ENCODE measurements at regions not wholly inside any gene's neighbourhood (a gene's known extent, or its start where the extent isn't known, plus 50 kb on each side); places are given as distances from the start of the nearest gene placed in this dataset.

DNA sequence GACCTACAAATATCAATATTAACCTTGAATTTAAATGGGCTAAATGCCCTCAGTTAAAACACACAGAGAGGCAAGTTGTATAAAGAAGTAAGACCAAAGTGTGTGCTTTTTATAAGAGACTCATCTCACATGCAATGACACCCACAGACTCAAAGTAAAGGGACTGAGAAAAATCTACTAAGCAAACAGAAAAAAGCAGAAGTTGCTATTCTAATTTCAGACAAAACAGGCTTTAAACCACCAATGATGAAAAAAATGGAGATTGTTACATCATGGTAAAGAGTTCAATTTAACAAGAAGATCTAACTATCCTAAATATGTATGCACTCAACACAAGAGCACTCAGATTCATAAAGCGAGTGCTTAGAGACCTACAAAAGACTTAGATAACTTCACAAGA, 741.9 kb upstream of the MARCKS start:
- no peak overlapping the region for H3K27ac Mint-ChIP-seq

DNA sequence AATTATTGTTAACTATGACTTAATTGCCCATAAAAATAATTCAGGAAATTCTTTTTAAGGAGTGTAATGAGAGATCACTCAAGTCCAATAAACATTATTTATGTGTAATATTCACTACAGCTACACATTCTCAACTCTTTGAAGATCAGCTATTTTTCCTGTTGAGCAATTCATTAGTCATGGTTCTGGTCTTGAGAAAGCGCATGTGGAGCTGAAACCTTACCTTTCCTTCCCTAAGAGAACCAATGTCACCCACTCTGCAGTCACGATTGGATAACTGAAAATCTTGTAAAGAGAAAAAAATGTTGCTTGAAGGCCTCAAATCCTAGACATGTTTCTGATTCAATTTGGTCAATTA, 736.9 kb upstream of the MARCKS start:
- H3K27me3 Mint-ChIP-seq = no peaks in the 10 kb centered on the region
- H3K4me3 Mint-ChIP-seq = no peak overlapping the region

More for the DNA sequence above, 741.9 kb upstream of the MARCKS start:
- H3K4me1 Mint-ChIP-seq = no peaks in the 10 kb centered on the region
- DNase-seq = no peak
- ATAC-seq = no peak
- peaks cover 23 to 44% of the 10 kb centered on the region in 2 donors for H3K9me3 Mint-ChIP-seq
- no peak overlapping the region for H3K4me3 Mint-ChIP-seq
- no peaks in the 10 kb centered on the region for H3K27me3 Mint-ChIP-seq

DNA sequence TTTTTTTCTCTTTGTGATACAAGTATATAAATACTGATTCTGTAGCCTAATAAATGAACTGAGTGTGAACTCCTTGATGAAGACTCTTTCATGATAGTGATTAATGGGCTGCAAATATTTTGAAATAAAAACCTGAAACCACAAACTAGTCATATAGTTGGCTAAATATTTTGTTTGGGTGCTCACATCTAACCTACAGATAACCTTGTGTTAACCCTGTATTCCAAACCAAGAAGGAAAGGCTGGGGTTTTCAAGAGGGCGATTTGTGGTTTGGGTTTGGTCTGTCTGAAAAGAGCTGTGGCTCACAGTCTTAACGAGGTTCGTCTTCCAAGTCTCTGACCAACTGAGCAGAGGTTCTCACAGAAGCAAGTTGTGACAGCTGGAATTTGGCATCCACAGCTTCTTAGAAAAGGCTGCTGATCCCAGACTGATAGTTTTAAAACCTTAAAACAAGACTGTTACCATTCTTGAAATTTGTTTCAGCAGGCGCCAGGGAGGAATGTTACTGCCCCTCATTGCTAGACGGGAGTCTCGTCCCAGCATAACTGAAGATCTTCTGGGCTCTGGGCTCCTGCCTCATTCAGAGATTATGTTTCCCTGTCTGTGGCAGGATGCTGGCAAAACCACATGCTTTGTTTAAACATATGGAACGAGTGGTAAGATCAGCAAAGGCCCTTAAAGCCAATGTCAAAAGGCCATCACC, 736.4 kb upstream of the MARCKS start:
- DNase-seq = no peak
- no peak for ATAC-seq
- H3K4me3 Mint-ChIP-seq = no peak overlapping the region
- H3K27me3 Mint-ChIP-seq = no peaks in the 10 kb centered on the region
- peaks cover 15 to 21% of the 10 kb centered on the region in 2 donors for H3K9me3 Mint-ChIP-seq
- no peaks in the 10 kb centered on the region for H3K4me1 Mint-ChIP-seq
- H3K27ac Mint-ChIP-seq = no peak overlapping the region

More for the DNA sequence above, 736.9 kb upstream of the MARCKS start:
- DNase-seq = no peak
- no peak for ATAC-seq
- Mint-ChIP-seq H3K9me3 (peaks cover 16 to 24% of the 10 kb centered on the region in 2 donors), H3K27ac (no peak overlapping the region), H3K4me1 (no peaks in the 10 kb centered on the region)

DNA sequence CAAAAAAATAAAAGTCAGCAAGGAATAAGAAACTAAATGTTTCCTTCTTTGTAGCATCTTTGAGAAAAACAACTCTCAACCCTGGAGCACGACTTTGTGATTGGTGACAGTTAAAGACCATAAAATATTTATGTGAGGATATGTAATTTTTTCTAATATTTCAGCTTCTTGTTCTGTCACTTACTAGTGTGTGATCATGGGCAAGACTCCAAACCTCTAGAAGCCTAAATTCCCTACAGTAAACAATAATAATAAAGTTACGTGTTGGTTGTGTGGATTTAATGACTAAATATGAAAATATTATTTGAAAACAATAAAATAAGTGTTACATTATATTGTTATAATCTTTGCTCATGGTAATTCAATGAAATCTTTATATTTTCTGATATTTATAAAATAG, 735.6 kb upstream of the MARCKS start:
- DNase-seq (no peak), ATAC-seq (no peak)
- H3K9me3 Mint-ChIP-seq = peaks cover 11 to 14% of the 10 kb centered on the region in 2 donors
- H3K4me3 Mint-ChIP-seq = no peak overlapping the region
- H3K27me3 Mint-ChIP-seq = no peaks in the 10 kb centered on the region
- H3K4me1 Mint-ChIP-seq = no peaks in the 10 kb centered on the region
- no peak overlapping the region for H3K27ac Mint-ChIP-seq

DNA sequence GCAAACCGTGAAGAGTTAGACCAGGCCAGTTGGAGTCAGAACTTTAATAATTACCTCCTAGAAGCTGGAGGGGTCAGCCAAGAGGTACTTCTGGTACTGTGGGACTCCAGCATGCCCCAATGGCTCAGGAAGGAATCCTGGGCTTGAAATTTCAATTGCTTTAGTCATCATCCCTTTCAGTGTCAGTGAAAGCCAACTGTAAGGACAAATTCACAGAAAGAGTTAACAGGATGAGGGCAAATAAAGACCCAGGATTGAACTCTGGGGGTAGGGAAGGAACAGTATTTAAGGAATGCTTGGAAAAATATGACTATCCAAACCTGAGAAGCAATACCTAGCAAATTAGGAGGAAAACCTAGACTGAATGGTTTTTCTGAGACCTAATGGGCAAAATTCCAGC, 735.1 kb upstream of the MARCKS start:
- Mint-ChIP-seq H3K9me3 (peaks cover 8 to 10% of the 10 kb centered on the region in 2 donors), H3K27ac (no peak overlapping the region), H3K4me1 (no peaks in the 10 kb centered on the region), H3K27me3 (no peaks in the 10 kb centered on the region), H3K4me3 (no peak overlapping the region)
- DNase-seq (no peak), ATAC-seq (no peak)

DNA sequence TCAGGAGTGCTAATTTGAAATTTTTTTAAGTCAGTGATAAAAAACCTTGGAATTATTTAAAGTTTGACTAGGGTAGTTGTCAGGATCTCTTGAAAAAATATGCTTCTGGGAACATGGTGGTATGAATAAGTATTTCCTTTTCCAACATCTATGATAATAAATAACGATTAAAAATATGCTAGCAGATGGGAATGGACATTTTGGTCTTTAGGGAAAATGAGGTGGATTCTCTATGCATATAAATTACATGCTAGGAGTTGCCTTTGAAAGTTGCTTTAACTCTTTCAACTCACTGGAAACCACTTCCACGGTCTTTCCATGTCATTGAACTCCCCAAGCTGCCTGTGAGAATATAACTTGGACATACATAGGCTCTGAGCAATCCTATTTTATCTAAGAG, 731.5 kb upstream of the MARCKS start:
- Mint-ChIP-seq H3K9me3 (no peaks in the 10 kb centered on the region), H3K27ac (no peak overlapping the region), H3K4me3 (no peak overlapping the region), H3K4me1 (no peaks in the 10 kb centered on the region), H3K27me3 (no peaks in the 10 kb centered on the region)
- DNase-seq = no peak
- ATAC-seq = no peak

DNA sequence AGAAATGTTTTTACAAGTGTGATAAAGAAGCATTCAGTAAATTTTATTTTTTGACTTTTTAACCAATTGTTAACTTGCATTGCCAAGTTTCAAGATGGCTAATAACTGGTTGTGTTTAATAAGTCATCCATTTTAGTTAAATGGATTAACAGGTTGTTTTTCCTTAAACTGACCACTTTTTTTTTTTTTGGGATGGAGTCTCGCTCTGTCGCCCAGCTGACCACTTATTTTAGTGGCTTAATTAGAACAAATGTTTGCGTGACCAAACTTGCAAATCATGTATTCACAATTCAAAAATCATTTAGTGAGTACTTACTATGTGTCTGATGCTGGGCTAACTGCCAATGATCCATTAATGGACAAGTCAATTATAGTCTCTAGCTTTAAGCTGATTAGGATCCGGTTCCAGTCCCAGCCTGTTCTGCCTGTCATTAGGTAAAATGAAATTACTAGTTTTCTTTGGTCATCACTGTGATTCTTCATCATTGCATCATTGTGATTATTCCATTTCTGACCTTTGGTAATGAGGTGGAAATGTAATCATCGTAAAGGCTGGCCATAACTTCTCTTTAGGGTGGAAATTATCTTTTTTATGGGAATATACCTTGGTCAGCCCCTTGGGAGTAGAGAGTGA, 729.2 kb upstream of the MARCKS start:
- no peak for ATAC-seq
- Mint-ChIP-seq H3K4me3 (no peak overlapping the region), H3K27me3 (no peaks in the 10 kb centered on the region), H3K4me1 (no peaks in the 10 kb centered on the region), H3K9me3 (no peaks in the 10 kb centered on the region), H3K27ac (no peak overlapping the region)
- no peak for DNase-seq

DNA sequence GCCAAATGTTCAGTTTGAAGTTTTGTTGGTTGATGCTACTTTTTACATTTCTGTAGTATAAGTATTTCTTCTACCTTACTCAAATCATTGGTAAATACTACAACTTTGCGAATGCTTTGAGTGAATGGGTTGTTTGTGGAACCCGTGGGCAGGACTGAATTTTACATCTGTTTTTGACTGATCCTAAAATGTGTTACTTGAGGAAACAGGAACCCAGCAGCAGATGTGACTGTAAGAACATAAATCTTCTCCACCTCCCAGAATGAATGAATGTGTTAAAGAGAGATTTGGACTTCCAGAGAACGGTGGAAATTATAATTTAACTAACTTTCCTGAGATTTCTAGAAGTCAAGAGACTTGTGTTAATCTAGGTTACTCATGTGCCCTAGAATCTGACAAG, 728.5 kb upstream of the MARCKS start:
- DNase-seq (no peak), ATAC-seq (no peak)
- Mint-ChIP-seq H3K27ac (no peak overlapping the region), H3K4me3 (no peak overlapping the region), H3K9me3 (no peaks in the 10 kb centered on the region), H3K27me3 (no peaks in the 10 kb centered on the region), H3K4me1 (no peaks in the 10 kb centered on the region)

DNA sequence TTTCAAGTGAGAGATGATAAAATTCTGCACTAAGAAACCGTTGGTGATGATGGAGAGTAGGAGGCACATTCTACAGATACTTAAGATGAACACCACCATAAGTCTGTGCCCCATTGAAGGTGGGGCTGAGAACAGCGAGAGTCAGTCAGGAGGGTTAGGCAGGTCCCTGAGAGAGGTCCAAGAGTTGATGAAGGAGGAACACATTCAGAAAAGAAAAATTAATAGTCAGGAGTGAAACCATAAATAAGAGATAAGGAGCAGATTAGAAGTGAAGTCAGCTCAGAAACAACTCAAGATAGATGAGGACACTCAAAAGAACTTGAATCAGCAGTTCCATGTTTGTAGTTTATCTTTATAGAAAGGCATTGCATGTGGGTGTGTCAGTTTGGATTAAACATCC, 727.2 kb upstream of the MARCKS start:
- Mint-ChIP-seq H3K27ac (no peak overlapping the region), H3K4me1 (no peaks in the 10 kb centered on the region), H3K9me3 (no peaks in the 10 kb centered on the region), H3K27me3 (no peaks in the 10 kb centered on the region), H3K4me3 (no peak overlapping the region)
- ATAC-seq (no peak), DNase-seq (no peak)

DNA sequence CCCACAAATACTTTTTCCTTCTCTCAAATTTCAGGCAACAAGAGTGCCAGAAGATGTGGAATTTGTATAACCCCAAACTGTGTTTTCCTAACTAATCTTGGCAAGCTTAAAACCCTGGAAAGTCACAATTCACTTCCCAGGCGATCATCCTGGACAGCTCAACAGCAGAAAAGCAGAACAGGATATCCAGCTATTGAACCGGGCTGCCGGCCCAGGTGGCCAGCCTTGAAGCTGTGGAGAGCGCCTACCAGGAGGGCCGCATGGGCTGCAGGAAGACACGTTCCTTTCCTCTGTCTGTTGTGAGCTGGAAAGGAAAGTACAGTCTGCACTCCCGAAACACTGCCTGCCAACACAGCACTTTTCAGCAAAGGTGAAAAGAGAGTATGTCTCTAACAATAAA, 719.7 kb upstream of the MARCKS start:
- no peak for DNase-seq
- Mint-ChIP-seq H3K4me1 (no peaks in the 10 kb centered on the region), H3K4me3 (no peak overlapping the region), H3K27me3 (no peaks in the 10 kb centered on the region), H3K9me3 (no peaks in the 10 kb centered on the region), H3K27ac (no peak overlapping the region)
- ATAC-seq = no peak

DNA sequence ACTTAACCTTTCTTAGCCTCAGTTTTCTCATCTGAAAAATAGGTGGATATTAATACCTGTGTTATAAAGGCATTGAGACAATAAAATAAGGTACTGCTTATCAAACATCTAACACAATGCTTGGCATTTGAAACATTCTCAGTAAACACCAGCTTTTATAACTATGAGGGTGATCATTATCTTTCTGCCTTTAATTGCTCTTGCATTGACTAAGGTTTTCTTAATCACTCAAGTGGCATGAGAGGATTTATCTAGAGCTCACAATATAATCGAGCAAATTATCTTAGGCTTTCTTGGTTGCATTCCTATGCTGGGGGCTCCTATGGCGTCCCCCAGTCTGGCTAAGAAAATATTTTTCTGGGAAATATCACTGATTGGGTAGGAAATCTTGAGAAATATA, 716.4 kb upstream of the MARCKS start:
- no peaks in the 10 kb centered on the region for H3K27me3 Mint-ChIP-seq
- no peaks in the 10 kb centered on the region for H3K9me3 Mint-ChIP-seq
- no peaks in the 10 kb centered on the region for H3K4me1 Mint-ChIP-seq
- no peak overlapping the region for H3K4me3 Mint-ChIP-seq
- ATAC-seq (no peak), DNase-seq (no peak)
- no peak overlapping the region for H3K27ac Mint-ChIP-seq

DNA sequence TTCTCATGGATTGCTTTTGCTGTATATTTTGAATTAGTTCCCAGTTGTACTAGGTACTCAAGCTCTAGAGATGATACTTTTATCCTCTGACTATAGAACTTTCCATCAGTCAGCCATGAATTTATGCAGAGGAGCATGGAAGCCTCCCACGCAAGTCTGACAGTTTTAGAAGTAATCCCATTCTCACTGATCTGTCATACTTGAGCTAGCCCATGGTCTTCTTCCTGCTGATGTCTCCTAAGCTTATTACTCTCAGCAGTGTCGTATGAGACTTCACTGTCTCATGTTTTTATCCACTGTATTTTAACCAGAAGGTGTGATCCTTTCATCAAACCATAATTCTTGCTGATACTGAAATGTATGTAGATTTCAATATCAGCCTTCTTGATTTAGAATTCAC, 715.2 kb upstream of the MARCKS start:
- Mint-ChIP-seq H3K9me3 (no peaks in the 10 kb centered on the region), H3K4me3 (no peak overlapping the region), H3K27ac (no peak overlapping the region), H3K27me3 (no peaks in the 10 kb centered on the region), H3K4me1 (no peaks in the 10 kb centered on the region)
- DNase-seq = no peak
- ATAC-seq = no peak

DNA sequence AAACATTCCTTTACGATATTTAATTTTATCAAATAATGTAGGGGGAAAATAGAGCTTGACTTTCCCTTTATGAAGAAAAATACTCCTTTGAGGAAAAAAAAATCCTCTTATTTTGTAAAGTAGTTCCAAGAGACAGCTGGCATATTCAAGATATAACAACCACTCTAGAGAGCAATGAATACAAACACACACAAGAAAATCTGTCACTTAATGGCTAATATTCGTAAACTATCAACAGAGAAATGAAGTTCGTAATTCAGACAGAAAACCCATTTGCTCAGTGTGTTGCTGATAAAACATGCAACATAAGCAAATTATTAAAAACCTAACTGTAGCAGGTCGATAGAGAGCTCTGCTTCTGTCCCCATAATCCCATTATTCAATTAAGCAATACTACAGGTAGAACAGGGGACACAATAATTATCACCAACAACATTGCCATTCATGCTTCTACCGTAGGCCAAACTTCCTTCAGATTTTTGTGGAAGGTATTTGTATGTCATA, 714.4 kb upstream of the MARCKS start:
- ATAC-seq (no peak), DNase-seq (no peak)
- Mint-ChIP-seq H3K9me3 (no peaks in the 10 kb centered on the region), H3K4me1 (no peaks in the 10 kb centered on the region), H3K27ac (no peak overlapping the region), H3K4me3 (no peak overlapping the region), H3K27me3 (no peaks in the 10 kb centered on the region)

DNA sequence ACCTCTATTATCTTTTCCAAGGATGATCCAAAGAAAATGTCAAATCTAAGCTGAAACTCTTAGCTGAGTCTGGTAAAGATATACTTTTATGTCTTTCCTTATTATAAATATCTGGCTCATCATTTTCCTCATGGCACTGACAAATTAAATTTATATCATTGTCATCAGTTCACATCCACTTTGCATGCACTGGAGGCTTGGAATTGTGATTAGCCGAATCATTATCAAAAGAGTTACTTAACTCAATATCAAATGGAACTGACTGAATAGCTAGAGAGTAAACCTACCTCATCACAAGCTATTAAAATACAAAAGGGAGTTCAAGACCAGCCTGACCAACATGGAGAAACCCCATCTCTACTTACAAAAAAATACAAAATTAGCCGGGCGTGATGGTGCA, 713.9 kb upstream of the MARCKS start:
- H3K4me1 Mint-ChIP-seq = no peaks in the 10 kb centered on the region
- no peaks in the 10 kb centered on the region for H3K9me3 Mint-ChIP-seq
- no peak overlapping the region for H3K4me3 Mint-ChIP-seq
- no peaks in the 10 kb centered on the region for H3K27me3 Mint-ChIP-seq
- no peak for ATAC-seq
- DNase-seq = no peak
- H3K27ac Mint-ChIP-seq = no peak overlapping the region

DNA sequence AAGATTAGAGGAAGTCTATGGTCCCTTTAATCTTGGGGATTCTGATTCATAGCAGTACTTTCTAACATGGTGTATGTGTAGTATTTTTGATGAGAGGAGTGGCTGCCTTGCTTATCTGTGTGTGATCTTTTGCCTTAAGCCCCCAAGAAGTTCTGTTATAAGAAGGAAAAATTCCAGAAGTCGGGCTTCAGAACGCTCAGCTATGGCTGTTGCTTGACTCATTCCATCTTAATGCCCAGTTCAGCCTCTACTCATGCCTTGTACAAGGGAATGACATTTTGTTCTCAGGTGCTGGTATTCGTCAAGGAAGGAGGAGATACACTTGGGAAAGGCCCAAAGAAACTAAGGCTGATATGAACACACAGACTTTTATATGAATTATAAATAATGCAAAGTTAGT, 713.0 kb upstream of the MARCKS start:
- Mint-ChIP-seq H3K27me3 (no peaks in the 10 kb centered on the region), H3K4me3 (no peak overlapping the region), H3K9me3 (no peaks in the 10 kb centered on the region), H3K27ac (no peak overlapping the region), H3K4me1 (no peaks in the 10 kb centered on the region)
- no peak for ATAC-seq
- DNase-seq = no peak

DNA sequence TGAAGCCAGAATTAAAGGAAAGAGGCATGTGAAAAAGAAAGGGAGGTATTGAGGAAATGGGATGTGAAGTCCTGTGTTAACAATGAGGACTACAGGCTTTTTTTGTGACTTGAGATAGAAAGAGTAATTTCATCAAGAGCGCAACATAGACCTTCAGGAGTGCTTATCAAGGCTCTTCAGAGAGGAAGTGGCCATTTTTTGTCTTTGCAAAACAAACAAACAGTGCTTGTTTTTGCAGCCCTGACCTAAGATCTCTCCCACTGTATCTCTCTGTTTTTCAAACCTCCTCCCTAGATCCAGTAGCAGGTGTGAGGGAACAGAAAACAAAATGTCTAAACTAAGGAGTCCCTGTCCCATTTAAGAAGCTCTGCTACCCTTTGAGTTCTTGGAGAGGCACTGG, 710.3 kb upstream of the MARCKS start:
- ATAC-seq = no peak
- DNase-seq = no peak
- Mint-ChIP-seq H3K27ac (no peak overlapping the region), H3K4me3 (no peak overlapping the region), H3K9me3 (no peaks in the 10 kb centered on the region), H3K4me1 (no peaks in the 10 kb centered on the region), H3K27me3 (no peaks in the 10 kb centered on the region)

DNA sequence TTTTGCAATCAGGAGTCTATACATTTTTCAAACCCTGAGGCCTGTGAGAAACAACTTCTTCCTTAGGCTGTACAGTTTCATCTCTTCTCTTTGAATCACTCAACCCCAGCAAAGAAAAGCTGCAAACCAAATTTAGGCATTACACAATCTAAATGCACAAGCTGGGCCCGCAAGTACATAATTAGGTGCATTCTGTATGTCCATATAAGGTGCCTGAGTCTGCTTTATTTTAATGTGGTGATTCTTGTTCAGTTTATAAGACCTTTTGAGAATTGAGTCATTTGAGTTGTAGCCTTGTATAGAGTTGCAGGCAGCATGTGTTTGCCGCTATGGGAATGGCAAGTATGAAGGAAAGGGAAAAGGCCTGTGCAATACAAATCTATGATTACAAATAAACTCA, 709.6 kb upstream of the MARCKS start:
- H3K27me3 Mint-ChIP-seq = no peaks in the 10 kb centered on the region
- H3K4me3 Mint-ChIP-seq = no peak overlapping the region
- H3K27ac Mint-ChIP-seq = no peak overlapping the region
- ATAC-seq = no peak
- DNase-seq = no peak
- H3K9me3 Mint-ChIP-seq = no peaks in the 10 kb centered on the region
- H3K4me1 Mint-ChIP-seq = no peaks in the 10 kb centered on the region

Measured in stimulated activated naive CD8-positive, alpha-beta T cell treated with anti-CD3 and anti-CD28 coated beads, Interleukin-15, amount 100 ng/mL, for 72 hours (primary cell).